Thyroid gland (tissue), 4 donors: ENCODE measurements at regions not wholly inside any gene's neighbourhood (a gene's known extent, or its start where the extent isn't known, plus 50 kb on each side); places are given as distances from the start of the nearest gene placed in this dataset.

ENCODE experiments used
- DNase-seq, 2 donors: peaks; one replicate each; pipeline ENCODE4 v3.0.0-alpha.2; 2019
- H3K27ac ChIP-seq, 3 donors: fragments of 200-600 bp; sonication (generic); 1 replicate in 2 of 3; 2 replicates in 1 of 3; pipeline ENCODE4 v1.5.1; 2016 to 2019; ENCODE audit warnings: mild to moderate bottlenecking in 1 of 3, moderate library complexity in 1 of 3
- H3K27me3 ChIP-seq: fragments of 200-600 bp; sonication (generic); one replicate; pipeline ENCODE4 v1.5.1; 2019
- H3K36me3 ChIP-seq, 2 donors: fragments of 200-600 bp; sonication (generic); one replicate each; pipeline ENCODE4 v1.5.1; 2016 to 2019
- H3K4me1 ChIP-seq, 2 donors: fragments of 200-600 bp; sonication (generic); one replicate each; pipeline ENCODE4 v1.5.1; 2017 to 2019
- H3K4me3 ChIP-seq, 3 donors: fragments of 200-600 bp; sonication (generic); replicated peaks in 1 of 3; 1 replicate in 2 of 3; 2 replicates in 1 of 3; pipeline ENCODE4 v1.5.1; 2016; ENCODE audit warnings: mild to moderate bottlenecking in 1 of 3
- H3K9me3 ChIP-seq: fragments of 200-600 bp; sonication (generic); one replicate; pipeline ENCODE4 v1.5.1; 2017
- POLR2A ChIP-seq, 2 donors: fragments of 450-650 bp; IDR thresholded peaks; one replicate each; pipeline ENCODE4 v1.6.1; 2017; ENCODE audit warnings: antibody characterized with exemption in 2 of 2, mild to moderate bottlenecking in 2 of 2, moderate library complexity in 1 of 2
- WGBS, 2 donors: methylation state at CpG; one replicate each; pipeline ENCODE4 v1.1.5; 2017; 5-methylcytosine and 5-hydroxymethylcytosine counted together
- intact Hi-C: fragments of 100-400 bp; cut with DNase I; formaldehyde crosslinking; loops from one replicate; pipeline ENCODE4 v1.15.1; 2023
- TF ChIP-seq, protein P1 (sequence below), 6 experiments: fragments of 200-600 bp in 3 of 6; fragments of 450-650 bp in 3 of 6; sonication (generic) in 3 of 6; IDR thresholded peaks; one replicate each; pipeline ENCODE4 v1.5.1; 2016 to 2019; ENCODE audit warnings: antibody characterized with exemption in 6 of 6, mild to moderate bottlenecking in 2 of 6, inconsistent platforms in 1 of 6, moderate library complexity in 1 of 6

DNA sequence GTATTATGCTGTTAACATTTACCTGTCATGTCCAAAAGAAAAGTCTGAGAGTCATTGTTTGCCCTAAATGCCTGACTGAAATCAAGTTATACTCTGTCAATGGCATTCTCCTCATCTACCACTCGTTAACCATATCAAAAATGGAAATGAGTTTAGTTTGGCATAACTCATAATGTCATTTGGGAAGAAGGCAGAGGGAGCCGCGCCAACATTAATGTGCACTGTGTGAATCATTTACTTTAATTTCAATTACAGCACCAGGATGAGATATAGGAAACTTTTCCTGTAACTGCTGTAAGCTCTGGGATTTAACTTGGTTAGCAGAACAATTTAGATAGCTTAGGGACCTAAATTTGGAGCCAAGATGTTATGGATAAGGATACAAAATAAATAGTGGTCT is 871.2 kb upstream of the POU3F3 start:
- no peaks in the 10 kb centered on the region for H3K36me3 ChIP-seq
- no peak for TF ChIP-seq POLR2A (IDR thresholded peaks at IDR 0.05)
- TF ChIP-seq, protein P1, sequence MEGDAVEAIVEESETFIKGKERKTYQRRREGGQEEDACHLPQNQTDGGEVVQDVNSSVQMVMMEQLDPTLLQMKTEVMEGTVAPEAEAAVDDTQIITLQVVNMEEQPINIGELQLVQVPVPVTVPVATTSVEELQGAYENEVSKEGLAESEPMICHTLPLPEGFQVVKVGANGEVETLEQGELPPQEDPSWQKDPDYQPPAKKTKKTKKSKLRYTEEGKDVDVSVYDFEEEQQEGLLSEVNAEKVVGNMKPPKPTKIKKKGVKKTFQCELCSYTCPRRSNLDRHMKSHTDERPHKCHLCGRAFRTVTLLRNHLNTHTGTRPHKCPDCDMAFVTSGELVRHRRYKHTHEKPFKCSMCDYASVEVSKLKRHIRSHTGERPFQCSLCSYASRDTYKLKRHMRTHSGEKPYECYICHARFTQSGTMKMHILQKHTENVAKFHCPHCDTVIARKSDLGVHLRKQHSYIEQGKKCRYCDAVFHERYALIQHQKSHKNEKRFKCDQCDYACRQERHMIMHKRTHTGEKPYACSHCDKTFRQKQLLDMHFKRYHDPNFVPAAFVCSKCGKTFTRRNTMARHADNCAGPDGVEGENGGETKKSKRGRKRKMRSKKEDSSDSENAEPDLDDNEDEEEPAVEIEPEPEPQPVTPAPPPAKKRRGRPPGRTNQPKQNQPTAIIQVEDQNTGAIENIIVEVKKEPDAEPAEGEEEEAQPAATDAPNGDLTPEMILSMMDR (IDR thresholded peaks at IDR 0.05): no peak
- DNase-seq: no peak
- no peaks in the 10 kb centered on the region for H3K9me3 ChIP-seq
- no peak overlapping the region for H3K4me3 ChIP-seq
- no peaks in the 10 kb centered on the region for H3K4me1 ChIP-seq
- intact Hi-C loops: no loop called here
- WGBS, 2 donors: 73 to 84% methylated on average over 3 of the region's 3 CpGs
- H3K27ac ChIP-seq: no peak overlapping the region
- H3K27me3 ChIP-seq: no peaks in the 10 kb centered on the region

DNA sequence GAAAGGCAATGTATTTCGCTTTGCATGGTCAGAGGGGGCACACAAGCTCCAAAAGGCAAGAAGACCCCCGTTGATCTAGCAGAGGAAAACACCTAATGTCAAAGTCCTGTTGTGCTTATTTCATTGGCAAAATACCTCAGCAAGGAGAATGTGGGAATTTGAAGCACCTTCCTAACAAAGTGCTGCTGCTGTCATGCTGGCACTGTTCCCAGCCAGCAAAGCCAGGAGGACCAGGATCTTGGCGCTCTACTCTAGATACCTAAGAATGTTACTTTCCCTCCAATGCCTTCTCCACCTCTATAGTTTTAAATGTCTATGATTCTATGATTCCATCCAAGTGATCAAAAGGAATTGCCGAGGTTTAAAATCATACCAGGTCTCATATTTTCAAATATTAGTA is 867.9 kb upstream of the POU3F3 start:
- Histone ChIP-seq H3K27ac (no peak overlapping the region), H3K4me3 (no peak overlapping the region), H3K9me3 (no peaks in the 10 kb centered on the region), H3K36me3 (no peaks in the 10 kb centered on the region), H3K4me1 (no peaks in the 10 kb centered on the region), H3K27me3 (no peaks in the 10 kb centered on the region)
- peak; percentile 16 to 69 for DNase-seq
- 40 to 50% methylated on average over 4 of the region's 4 CpGs for WGBS, 2 donors
- TF ChIP-seq, protein P1 (IDR thresholded peaks at IDR 0.05): no peak
- TF ChIP-seq POLR2A (IDR thresholded peaks at IDR 0.05): no peak
- intact Hi-C loops: no loop called here

DNA sequence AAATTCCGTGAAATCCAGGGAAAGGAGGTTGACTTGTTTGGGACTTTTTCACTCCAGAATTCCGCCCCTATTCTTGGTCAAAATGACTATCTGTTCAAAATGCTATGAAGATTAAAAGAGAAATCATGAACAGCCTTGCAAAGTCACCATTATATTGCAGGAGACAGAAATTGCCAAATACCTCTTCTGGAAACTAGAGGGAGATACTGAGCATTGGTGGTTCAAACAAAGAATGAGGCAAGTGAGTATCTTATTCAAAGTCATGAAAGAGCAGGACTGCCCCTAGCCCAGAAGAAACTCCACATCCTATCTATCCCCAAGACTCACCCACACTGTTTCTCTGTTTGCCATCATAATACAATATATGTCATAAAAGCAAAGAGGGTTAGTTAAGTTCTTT is 862.3 kb upstream of the POU3F3 start:
- no peaks in the 10 kb centered on the region for H3K9me3 ChIP-seq
- H3K36me3 ChIP-seq: no peaks in the 10 kb centered on the region
- 90 to 97% methylated on average over 2 of the region's 2 CpGs for WGBS, 2 donors
- no peak overlapping the region for H3K27ac ChIP-seq
- H3K4me3 ChIP-seq: no peak overlapping the region
- H3K4me1 ChIP-seq: no peaks in the 10 kb centered on the region
- intact Hi-C loops: no loop called here
- no peak for DNase-seq
- TF ChIP-seq POLR2A (IDR thresholded peaks at IDR 0.05): no peak
- TF ChIP-seq, protein P1 (IDR thresholded peaks at IDR 0.05): no peak
- H3K27me3 ChIP-seq: no peaks in the 10 kb centered on the region

DNA sequence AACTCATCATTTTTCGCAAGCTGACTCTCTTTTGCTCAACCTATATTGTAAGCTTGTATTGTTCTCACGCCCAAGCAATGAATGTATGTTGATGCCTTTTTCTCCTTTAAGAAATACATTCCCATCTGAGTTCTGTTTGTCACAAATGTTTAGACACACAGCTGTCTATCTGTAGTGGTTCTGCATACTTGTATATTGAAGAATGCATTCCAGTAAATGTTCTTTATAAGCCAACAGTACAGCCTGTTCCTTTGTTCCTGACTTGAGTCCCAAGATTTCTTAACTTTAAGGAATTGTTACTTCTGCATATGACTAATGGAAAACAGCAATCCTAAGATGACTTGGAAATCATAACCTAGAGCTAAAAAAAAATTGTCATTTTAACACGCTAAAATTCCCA is 849.1 kb upstream of the POU3F3 start:
- Histone ChIP-seq H3K27me3 (no peaks in the 10 kb centered on the region), H3K9me3 (no peaks in the 10 kb centered on the region), H3K4me3 (no peak overlapping the region), H3K36me3 (no peaks in the 10 kb centered on the region), H3K27ac (no peak overlapping the region), H3K4me1 (no peaks in the 10 kb centered on the region)
- no peak for TF ChIP-seq POLR2A (IDR thresholded peaks at IDR 0.05)
- TF ChIP-seq, protein P1 (IDR thresholded peaks at IDR 0.05): no peak
- no peak for DNase-seq
- WGBS, 2 donors: 87% methylated on average over 3 of the region's 3 CpGs
- intact Hi-C loops: no loop called here

DNA sequence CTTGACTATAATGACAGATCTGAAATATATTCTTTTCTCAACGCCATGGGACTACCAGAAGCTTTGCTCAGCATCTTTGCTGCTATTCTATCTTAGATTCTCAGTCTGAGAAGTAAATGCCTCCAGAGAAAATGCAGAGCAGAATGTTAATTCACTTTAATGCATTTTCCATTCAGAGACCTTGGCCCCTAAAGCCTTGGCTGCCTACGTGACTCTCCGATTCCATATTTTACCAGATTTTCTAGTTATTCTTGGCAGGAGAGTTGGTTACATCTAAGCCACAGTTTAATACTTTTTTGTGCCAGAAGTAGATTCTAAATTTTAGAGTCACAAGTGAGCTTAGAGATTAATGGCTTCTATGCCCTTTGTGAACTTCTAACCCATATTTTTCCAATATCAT is 837.1 kb upstream of the POU3F3 start:
- no peak overlapping the region for H3K4me3 ChIP-seq
- no peak for TF ChIP-seq POLR2A (IDR thresholded peaks at IDR 0.05)
- TF ChIP-seq, protein P1 (IDR thresholded peaks at IDR 0.05): no peak
- H3K36me3 ChIP-seq: no peaks in the 10 kb centered on the region
- intact Hi-C loops: no loop called here
- H3K27ac ChIP-seq: no peak overlapping the region
- no peak for DNase-seq
- H3K4me1 ChIP-seq: no peaks in the 10 kb centered on the region
- H3K27me3 ChIP-seq: no peaks in the 10 kb centered on the region
- no peaks in the 10 kb centered on the region for H3K9me3 ChIP-seq
- WGBS, 2 donors: 74 to 87% methylated on average over 3 of the region's 3 CpGs
